NCI-H187 treated with DMSO at 0.1 percent for 48 hours (cell line): ENCODE measurements at regions not wholly inside any gene's neighbourhood (a gene's known extent, or its start where the extent isn't known, plus 50 kb on each side); places are given as distances from the start of the nearest gene placed in this dataset.
A peak's percentile ranks its signal among the peaks of the same experiment; 100 is the strongest.

Experiments
- DNase-seq: peaks from one replicate; lab custom pipeline; 2025; lab: John Stamatoyannopoulos, UW

DNA sequence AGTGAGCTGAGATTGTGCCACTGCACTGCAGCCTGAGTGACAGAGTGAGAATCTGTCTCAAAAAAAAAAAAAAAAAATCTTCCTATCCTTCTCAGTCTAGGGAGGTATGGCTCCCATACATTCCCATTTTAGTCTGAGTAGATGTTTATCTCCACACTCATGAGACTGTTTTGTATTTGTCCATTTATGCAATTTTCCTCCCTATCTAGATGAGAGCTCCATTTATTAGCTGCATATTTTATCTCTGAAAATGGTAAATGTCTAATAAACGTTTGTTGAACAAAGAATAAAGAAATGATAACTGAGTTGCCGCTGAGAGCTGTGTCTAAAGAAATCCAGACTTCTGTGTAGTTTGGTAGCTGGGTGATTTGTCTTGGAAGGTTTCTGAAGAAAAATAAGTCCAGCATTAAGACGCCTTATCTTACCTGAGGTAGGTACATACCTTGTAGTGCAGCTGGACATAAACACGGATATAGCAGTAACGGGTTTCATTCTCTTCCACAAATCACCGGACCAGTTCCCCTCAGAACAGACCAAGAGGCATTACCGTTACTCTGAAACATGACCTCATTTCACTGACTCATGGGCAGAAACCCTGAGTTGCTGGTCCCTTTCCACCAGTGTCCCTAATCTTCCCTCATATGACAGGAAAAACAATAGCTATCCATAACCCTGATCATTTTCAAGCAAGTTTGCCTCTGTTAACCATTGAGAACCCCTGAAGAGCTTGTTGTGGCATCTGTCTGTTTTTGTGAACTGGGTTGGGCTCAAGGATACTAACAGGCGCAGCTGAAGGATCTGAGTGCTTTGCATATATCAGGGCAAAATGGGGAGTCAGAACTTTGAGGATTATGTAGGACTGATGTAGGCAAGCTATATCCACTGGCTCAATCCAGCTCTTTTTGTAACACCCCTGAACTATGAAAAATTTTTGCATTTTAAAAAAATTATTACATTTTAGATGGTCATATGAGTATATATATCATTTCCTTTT, 177.4 kb upstream of the XYLT1 start:
- DNase-seq: no peak

DNA sequence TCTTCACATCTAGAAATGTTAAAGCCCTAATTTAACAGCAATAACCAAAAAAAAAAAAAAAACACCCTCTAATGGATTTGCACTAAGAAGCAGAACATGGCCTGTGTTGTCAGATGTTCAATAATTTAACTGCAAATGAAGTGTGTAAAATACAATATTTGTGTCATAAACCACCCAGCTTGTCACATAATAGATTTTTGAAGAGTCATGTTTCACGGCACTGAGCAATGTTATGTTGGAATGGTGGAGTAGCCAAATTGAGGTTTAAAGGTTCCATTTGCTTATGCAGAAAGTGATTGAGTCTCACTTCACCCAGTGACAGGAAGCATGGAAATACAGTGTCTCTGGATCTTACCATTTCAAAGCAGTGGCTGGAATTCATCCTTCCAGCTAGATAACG, 173.2 kb upstream of the XYLT1 start:
- DNase-seq: no peak

DNA sequence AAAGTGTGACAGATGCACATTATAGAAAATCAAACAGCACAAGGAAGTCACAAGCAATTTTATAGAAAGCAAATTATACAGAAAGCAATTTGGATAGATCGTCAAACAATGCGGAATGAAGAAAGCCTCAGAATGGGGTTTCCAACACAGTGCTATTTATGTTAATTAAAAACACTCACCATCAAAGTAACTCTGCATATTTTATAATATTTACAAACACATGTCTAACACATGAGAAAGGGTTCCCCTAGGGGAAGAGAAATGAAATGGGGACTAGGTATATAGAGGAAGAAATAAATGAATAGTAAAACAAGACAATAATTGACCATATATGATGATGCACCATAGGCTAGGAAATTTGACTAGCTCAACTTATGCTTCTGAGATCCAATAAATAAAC, 171.2 kb upstream of the XYLT1 start:
- DNase-seq: no peak

DNA sequence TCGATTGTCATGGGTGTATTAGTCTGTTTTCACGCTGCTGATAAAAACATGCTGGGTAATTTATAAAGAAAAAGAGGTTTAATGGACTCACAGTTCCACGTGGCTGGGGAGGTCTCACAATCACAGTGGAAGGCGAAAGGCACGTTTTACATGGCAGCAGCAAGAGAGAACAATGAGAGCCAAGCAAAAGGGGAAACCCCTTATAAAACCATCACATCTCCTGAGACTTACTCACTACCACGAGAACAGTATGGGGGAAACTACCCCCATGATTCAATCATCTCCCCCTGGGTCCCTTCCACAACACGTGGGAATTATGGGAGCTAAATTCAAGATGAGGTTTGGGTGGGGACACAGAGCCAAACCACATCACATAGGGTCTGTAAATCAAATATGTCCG, 167.4 kb upstream of the XYLT1 start:
- no peak for DNase-seq

DNA sequence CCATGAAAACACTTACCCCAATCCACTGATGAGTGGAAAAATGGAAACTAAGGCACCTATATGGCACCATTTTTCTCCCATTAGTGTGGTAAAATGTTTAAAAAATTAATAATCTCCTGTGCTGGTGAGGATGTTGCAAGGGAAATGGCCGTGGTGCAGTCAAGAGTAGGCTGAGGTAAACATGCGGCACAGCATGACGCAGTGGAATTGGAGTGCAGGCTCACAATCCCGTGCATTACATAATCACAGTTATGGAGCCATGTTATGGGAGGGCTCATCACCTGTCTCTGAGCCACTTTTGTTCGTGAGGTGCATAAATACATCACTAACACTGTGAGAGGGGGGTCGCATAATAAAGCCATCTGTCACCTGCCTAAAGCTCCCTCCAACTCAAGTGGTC, 164.4 kb upstream of the XYLT1 start:
- DNase-seq: no peak

DNA sequence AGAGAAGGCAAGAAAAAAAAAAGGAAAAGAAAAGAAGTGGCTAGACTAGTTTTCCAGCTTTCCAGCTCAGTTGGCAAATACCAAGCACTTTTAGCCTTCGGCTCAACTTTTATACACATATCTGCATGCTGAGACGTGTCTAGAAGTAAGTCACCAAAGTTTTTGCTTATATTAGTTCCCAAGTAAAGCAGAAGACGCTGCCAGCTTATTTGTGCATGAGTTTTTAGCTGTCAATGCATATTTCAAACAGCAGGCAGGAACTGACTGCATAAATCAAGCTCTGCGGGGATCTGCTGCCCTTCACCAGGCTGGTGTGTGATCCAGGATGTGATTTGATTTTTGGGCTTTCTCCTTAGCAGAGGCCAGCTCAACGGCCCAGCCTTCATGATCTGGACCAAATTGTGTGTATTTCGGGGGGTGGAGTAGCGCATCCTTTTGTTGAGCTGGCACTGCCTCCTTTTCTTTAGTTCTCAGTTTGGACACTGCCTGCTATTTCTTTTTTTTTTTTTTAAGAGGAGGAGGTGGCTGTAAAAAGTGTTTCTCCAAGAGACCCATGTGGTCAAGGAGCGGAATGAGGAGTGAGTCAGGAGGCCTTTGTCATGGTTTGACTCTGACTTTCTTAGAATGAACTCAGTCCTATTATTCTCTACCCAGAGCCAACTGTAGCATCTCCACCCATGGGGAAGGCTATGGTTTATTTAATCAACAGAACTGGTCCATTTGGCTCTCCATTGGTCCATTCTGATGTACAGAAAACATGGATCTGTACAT, 162.6 kb upstream of the XYLT1 start:
- no peak for DNase-seq

DNA sequence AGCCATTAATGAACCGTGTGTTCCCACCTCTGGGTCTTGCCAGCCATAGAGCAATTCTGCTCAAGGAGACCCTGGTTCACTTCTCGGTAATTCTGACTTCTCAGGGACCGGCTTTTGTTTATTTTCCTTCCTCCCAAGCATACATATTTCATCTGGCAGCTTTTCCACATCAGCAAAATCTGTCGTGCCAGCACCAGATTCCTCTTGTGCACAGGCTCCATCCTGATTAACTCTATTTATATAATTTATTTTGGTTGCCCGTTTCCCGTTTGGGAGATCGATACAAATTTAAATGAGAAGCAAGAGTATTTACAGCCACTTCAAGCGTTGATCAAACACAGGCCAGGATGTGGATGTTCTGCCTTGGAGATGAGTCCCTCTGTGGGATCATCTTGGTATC, 161.9 kb upstream of the XYLT1 start:
- no peak for DNase-seq

DNA sequence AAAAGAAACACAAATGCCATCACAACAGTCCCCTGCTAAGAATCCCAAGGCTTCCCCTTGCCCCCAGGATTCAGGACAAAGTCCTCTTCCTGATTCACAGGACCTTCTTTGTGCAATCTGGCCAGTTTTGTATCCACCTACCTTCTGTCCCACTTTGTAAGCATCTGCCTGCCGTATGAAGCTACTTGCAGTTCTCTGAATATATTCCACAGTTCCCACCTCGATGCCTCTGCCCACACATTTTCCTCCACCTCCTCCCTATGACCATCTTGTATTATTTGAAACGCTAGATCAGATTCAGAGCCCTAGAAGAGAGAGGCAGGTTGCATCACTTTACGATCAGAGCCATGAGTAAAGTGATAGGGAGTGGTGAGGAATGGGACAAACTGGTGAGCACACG, 159.2 kb upstream of the XYLT1 start:
- DNase-seq: no peak

DNA sequence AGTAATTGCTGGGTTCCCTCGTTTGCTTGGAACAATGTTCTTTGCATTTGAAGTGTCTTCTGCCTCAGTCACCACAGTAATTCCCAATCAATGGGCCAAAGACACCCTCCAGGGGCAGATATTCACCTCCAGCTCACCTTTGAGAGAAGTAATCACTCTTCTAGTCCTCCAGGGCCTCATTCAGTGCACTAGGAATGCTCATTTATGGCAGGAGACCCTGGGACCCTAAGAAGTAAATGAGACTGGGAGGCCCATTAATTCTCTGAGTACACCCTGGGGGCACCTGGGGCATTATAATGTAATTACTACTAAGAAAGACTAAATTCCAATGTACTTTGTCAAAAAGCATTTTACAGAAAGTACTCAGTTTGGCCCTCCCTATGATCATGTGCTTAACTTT, 158.2 kb upstream of the XYLT1 start:
- DNase-seq: no peak

DNA sequence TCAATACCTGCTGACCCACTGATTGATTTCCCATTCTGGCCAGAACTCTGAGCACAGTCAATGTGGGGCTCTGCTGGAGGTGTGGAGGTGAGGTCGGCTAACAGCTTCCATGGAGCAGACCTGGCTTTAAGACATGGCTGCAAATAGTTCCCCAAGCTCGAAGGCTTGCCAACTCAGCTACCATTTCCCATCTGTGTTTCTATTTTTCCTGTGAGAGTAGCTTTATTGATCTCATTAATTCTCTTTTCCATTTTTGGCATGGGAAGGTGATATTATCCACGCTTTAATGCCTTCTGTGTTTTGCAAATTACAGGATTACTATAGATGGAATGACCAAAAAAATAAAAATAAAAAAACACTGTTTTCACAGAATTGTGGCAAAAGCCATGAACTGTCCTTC, 151.6 kb upstream of the XYLT1 start:
- no peak for DNase-seq

DNA sequence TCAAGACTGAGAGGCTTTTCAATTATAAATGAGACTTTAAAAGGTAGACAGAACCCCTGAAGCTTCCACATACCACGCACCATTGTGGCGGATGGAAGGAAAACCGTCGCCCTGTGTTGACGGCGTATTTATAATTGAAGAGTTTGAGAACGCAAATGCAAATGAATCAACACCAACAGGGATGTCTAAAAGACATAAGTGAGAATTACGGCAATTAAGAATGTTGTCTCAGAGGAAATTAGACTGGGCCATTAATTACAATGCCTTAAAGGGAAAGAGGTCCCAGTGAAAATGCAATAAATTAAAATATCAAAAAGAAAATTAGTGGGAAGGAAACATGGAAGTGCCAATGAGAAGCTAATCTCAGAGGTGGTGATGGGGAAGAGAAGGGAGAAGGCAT, 148.5 kb upstream of the XYLT1 start:
- no peak for DNase-seq

DNA sequence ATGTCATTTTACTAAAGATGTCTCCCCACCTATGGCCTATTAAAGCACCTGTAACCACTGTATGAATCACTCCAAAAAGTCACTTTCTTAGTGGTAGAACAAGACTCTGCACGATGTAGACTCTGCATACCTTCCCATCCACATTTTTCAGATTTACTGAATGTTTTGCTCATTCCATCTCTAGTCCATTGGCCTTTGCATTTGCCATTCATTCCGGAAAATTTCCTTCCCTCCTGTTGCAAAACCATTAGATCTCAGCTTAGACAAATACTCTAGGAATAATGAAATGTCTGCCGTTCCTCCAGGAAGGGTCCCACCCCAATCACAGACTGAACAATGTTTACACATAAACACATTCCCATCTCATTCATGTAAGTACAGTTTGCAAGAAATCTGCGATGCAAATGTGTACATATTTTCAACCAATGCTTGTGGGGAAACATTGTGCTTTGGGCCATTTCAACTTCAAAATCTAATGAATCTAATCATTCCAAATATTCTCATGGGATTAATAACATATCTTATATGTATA, 146.3 kb upstream of the XYLT1 start:
- no peak for DNase-seq

DNA sequence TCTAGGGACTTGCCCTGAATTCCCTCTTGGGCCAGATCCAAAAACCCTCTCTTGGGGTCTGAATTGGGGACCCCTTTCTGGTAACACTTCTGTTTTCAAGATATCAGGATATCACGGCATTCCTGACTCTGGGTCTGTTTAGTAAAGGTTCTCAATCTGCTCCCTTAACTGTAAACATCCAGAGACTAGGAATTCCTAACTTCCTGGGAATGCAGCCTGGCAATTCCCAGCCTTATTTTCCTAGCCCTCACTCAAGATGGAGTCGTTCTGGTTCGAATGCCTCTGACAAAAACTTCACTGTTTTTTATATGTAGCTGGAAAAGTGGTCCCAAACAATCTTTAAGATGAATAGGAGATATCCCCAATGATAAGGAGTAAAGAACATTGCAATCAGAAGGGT, 141.6 kb upstream of the XYLT1 start:
- no peak for DNase-seq

DNA sequence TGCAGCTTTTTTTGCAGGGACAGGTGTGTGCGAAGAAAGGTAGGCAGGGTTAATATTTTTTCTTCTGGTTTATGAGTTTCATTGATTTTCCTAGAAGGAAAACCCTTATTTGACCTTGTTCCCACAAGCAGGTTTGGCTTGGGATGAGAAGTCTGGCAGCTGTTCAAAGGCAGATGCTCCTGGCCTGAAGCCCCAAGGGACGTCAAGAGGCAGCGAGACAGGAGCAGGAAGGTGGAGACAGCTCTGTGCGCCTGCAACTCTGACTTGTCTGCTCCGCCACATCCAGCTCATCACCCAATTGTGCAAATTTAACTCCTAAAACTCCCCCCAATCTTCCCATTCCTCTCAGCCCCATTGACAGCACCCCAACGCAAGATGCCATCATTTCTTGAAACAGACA, 136.8 kb upstream of the XYLT1 start:
- DNase-seq: peak; percentile 46

DNA sequence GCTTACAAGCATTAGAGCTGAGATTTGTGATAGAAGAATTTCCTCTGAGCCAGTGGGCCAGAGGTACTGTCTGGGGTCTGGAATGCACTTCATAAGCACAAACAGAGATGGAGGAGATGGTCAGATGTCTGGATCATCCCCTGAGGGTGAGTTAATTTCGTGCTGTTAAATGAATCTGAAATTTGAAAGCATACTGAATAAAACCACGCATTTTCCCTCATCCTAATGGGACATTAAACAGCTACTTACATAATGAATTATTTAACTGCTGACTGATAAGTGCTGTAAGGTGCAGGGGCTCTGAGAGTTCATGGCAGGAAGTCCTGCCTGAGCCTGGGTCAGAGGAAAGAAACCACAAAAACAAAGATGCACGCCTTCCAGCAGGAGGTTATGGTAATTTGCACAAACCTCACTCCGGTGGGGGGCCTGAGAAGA, 136.3 kb upstream of the XYLT1 start:
- DNase-seq: no peak

DNA sequence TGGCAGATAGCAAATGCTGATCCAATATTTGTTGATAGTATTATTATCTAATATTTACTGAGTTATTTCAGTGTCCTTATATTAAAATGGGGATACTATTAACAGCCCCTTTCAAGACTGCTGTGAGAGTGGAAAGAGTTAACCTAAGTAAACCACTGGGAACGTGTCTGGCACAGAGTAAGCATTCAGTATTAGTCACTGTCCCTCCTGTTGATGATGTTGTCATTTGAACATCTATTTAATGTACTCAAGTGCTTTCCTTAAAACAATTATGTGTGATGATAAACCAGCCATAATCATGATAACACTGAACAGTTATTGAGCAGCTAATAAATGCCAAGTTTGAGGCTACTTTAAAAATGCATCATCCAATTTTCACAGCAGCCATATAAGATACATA, 135.7 kb upstream of the XYLT1 start:
- DNase-seq: no peak

DNA sequence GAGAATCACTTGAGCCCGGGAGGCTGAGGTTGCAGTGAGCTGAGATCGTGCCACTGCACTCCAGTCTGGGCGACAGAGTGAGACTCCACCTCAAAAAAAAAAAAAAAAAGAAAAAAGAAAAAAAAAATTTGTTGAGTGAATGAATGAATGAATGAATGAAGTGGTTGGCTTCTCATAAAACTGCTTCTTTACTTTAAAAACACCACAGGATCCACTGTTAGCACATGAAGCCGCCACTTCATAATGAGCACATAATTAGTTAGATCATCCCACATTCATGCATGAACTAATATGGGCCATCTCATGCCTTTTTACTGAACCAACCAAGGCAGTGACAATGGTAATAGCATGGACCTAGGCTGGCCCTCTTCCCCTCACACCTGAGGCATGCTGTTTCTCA, 135.0 kb upstream of the XYLT1 start:
- no peak for DNase-seq

DNA sequence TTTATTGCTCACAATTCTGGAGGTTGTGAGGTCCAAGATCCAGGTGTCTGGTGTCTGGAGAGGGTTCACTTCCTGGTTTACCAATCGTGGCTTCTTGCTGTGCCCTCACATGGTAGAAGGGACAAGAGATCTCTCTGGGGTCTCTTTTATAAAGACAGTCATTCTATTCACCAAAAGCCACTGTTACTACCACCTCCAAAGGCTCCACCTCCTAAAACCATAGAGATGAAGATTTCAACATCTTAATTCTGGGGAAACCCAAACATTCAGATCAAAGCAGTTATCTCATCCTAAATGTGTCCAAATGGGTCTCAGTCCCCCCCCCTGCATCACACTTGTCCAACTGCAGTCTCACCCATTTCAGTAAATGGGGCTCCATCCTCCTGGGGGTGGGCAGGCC, 132.9 kb upstream of the XYLT1 start:
- no peak for DNase-seq

DNA sequence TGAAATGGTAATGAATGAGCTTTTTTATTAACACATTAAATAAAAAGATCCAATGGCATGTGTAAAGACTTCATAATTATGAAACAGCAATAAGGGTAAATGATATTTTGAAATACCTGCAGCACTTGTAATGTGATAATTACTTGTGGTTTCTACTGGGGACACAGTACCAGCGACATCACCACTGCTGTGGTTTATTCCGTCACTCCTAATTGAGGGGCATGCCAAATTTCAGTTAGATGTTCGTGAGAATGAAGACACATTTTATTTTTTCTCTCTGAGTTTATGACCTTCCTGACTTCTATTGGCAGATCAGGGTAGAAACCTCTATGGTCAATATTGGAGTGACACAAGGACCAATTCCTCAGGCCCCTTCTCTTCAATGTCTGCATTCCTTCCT, 131.9 kb upstream of the XYLT1 start:
- DNase-seq: no peak

DNA sequence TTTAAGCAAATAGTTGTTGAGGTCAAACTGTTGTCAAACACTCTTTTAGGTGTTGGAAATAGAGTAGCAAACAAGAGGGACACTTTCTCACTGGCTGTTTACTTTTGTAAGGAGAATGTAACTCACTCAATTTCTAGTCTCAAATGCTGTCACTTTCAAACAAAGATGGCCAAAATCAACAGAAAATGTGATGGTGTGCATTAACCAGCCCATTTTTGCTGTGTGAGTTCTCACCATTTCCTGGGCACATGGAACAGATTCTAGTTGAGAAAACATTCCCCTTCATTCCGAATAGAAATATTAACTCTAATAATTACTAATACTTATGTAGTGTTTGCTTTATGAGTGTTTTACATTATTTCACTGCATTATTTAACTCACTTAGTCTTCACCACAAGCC, 128.2 kb upstream of the XYLT1 start:
- DNase-seq: no peak

DNA sequence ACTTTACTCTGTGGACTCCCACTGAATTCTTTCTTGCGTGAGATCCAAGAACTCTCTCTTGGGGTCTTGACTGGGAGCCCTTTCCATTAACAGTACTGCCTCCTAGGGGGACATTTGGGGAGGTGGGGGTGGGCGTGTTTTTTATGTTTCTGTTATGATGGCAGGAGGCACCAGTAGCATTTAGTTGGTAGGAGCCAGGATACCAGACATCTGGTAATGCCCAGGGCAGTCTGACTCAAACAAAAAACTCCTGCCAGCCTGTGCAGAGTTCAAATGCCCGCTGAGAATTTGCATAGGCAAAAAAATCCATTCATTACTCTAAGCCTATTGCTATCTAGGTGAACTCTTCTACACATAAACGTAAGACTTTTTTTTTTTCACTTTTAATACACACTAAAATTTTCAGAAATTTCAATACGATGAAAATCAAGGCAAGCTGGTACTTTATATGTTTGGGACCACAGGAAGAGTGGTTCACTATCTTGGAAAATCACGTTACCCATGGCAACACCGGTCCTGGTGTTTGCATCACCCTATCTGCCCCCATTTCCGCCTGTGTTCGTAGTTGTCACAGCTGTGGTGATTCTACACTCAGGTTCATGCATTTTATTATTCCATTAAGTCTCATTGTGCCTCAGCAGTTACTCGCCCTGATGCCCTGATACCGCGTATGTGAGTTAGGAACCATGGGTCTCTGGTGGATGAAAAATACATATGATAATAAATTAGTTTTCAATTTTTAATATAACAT, 121.1 kb upstream of the XYLT1 start:
- DNase-seq: no peak
